GM18951 (cell line): ENCODE measurements at regions not wholly inside any gene's neighbourhood (a gene's known extent, or its start where the extent isn't known, plus 50 kb on each side); places are given as distances from the start of the nearest gene placed in this dataset.

ENCODE experiments used
- POLR2A ChIP-seq: IDR thresholded peaks from 4 replicates; pipeline ENCODE4 v1.6.1; 2011; ENCODE audit warnings: mild to moderate bottlenecking; ENCODE audit not compliant: insufficient read length, insufficient read depth; ENCODE audit errors: extremely low read depth
- in situ Hi-C: fragments of 300-500 bp; cut with MboI; formaldehyde crosslinking; loops from one replicate; pipeline ENCODE4 v1.12.0; 2022; ENCODE audit warnings: low sequenced_read_pairs, mixed read lengths, inconsistent platforms; ENCODE audit not compliant: unreplicated experiment

- in situ Hi-C loops = no loop called here
- no peak for TF ChIP-seq POLR2A
Observed at GRCh38 chr12:13474381-13474780, 277.9 kb downstream of the EMP1 start.

GRCh38 chr12:13472690-13473089 lies 276.2 kb downstream of the EMP1 start:
- TF ChIP-seq POLR2A = no peak
- in situ Hi-C loops = no loop called here

- in situ Hi-C loops = no loop called here
- TF ChIP-seq POLR2A = no peak
Observed at GRCh38 chr12:13471471-13471870, 274.9 kb downstream of the EMP1 start.

DNA sequence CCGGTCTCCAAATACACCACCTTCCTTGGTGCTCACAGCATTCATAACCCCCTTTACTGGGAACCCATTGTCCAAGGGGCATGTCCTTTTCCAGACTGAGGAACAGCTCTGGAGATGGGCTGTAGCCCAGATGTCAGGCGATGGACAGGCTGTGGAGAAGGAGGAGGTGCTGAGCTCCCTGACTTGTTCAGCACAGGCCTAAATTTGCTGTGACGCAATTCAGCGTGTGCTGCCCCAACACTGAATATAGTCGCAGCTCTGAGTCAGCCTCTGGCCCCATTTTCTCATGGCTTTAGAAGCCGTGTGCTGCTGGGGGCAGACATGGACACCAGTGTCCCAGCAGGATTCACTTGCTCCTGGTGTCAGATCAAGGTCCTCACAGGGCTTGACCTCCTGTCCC lies 269.1 kb downstream of the EMP1 start:
- no peak for TF ChIP-seq POLR2A
- in situ Hi-C loops = no loop called here

DNA sequence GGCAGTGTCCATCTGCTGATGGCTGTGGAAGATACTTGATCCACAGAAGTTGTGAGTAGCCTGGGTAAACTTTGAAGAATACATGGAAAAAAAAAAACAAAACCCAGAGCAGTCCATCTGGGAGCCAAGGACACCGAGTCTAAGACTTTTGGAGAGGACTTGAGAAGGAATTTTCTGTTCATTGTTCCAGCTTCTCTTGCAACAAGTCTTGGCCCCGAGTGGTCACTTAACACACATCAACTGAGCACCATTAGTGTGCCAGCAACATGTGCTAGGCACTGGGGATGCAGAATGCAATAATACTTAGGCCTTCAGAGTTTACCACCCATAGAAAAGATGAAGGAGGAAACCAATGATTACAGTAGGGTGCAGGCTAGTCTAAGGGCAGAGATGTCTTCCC lies 266.7 kb downstream of the EMP1 start:
- no peak for TF ChIP-seq POLR2A
- in situ Hi-C loops = no loop called here

DNA sequence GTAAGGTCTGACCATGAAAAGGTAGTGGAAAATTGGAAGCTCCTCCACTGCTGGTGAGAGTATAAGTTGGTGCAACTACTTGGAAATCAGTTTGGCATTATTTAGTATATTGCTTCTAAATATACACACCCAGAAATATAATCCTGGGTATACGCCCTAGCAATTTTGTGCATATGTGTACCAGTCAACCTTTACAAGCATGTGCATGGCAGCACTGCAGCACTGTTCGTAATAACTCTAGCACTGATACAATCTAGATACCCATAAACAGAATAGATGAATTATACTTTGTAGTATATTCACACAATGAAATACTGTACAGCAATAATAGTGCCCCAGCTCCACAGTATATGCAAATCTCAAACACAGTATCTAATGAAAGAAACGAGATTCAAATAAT lies 265.9 kb downstream of the EMP1 start:
- TF ChIP-seq POLR2A = no peak
- in situ Hi-C loops = no loop called here

- no peak for TF ChIP-seq POLR2A
- in situ Hi-C loops = no loop called here
Observed at GRCh38 chr12:13455778-13456144, 259.2 kb downstream of the EMP1 start.

DNA sequence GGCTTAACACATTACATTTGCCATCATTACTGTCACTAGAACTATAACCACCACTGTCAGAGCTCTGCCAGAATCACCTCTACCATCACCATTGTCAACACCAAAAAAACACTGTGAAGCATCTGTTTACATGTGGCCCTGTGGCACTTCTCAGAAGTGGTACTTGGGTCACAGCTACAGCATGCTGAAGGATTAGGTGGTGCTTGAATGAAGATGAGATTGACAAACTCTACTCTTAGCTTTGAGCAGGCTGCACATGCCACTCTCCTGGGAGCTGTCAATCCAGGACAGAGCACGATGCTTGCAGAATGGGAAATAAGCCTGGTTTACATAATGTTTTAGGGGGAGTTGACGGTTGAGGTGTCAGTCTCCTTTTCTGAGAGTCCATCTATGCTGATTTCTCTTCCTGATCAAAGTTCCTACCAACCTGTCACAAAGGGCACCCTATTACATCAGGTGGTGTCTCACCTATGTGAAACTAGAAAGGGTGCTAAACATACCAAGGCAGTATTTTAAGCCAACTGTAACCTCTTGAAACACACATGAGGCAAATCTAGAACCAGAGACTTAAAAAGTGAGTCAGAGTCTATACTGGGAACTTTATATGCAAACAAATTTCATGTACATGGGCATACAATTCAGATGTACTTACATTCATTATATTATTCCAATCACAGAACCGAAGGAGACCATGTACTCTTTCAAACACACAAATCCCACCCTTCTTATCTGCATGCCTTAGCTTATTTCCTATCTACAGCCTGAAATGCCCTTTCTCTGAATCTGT lies 258.7 kb downstream of the EMP1 start:
- TF ChIP-seq POLR2A = no peak
- in situ Hi-C loops = no loop called here

DNA sequence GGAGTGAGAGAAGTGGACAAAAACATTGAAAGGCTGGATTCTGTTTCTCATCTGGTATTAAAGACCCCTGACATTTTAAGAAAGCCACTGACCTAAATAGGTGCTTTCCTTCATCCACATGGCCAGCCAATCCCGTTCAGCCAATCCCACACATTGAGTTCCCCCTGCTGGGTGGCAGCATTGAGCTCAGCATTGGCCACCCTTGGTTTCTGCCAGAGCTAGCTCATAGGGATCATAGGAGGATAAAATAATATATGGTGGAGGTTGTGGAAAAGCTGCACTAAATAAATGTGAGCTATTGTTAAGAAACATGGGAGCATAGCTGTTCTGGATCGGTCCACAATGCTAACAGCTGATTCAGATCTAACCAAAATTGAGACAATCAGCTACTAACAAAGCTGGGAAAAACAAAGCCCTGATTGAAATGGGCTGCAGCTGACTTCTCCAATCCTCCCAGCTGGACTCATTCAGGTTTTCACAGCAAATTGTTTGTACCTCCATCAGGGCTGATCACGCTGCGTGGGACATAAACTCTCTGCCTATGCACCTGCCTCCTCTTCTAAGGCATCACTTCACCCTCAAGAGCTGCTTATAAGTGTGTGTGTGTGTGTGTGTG lies 256.5 kb downstream of the EMP1 start:
- in situ Hi-C loops = no loop called here
- TF ChIP-seq POLR2A = no peak

GRCh38 chr12:13451776-13452175 lies 255.2 kb downstream of the EMP1 start:
- in situ Hi-C loops = no loop called here
- no peak for TF ChIP-seq POLR2A

- in situ Hi-C loops = no loop called here
- no peak for TF ChIP-seq POLR2A
Observed at GRCh38 chr12:13450231-13451080, 253.9 kb downstream of the EMP1 start.

DNA sequence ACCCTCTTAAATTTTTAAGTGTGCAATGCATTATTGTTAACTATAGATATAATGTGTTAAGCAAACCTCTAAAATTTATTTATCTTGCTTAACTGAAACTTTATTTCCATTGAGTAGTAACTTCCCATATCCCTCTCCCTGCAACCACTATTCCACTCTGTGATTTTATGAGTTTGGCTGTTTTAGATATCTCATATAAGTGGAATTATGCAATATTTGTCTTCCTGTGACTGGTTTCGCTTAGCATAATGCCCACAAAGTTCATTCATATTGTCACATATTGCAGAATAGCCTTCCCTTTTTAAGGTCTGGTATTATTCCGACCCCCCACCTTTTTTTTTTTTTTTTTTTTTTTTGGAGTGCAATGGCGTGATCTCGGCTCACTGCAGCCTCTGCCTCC lies 247.6 kb downstream of the EMP1 start:
- in situ Hi-C loops = no loop called here
- TF ChIP-seq POLR2A = no peak

DNA sequence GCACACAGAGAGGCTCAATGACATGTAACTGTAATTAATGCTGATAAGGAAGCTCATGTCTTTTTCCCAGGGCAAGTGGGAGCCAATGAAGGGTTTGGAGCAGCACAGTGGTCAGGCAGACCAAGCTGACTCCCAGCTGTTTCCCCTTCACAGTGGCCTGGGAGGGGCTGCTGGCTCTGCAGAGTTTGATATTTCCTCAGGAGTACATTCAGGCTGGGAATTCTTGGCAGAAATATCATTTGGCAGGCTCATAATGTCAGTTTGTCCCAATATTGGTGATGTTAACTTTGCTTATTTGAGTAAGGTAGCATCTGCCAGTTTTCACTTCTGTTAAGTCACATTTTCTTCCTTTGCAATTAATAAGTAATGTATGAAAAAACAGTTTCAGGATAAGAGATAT lies 247.0 kb downstream of the EMP1 start:
- in situ Hi-C loops = no loop called here
- no peak for TF ChIP-seq POLR2A
